H7 (cell line): ENCODE measurements at regions not wholly inside any gene's neighbourhood (a gene's known extent, or its start where the extent isn't known, plus 50 kb on each side); places are given as distances from the start of the nearest gene placed in this dataset.
A peak's percentile ranks its signal among the peaks of the same experiment; 100 is the strongest.

Source experiments
- DNase-seq: peaks from one replicate; pipeline ENCODE4 v3.0.0; 2012
- H3K27me3 ChIP-seq: 2 replicates; pipeline ENCODE4 v1.6.0; 2011; ENCODE audit warnings: mild to moderate bottlenecking, low read length; ENCODE audit not compliant: control insufficient read depth, insufficient read depth
- H3K36me3 ChIP-seq: replicated peaks from 2 replicates; pipeline ENCODE4 v1.5.1; 2011; ENCODE audit warnings: low read length; ENCODE audit not compliant: control insufficient read depth, insufficient read depth
- H3K4me3 ChIP-seq: 2 replicates; pipeline ENCODE4 v1.5.1; 2011; ENCODE audit warnings: low read depth, mild to moderate bottlenecking, control low read depth, low read length, moderate library complexity; ENCODE audit not compliant: insufficient read depth

DNA sequence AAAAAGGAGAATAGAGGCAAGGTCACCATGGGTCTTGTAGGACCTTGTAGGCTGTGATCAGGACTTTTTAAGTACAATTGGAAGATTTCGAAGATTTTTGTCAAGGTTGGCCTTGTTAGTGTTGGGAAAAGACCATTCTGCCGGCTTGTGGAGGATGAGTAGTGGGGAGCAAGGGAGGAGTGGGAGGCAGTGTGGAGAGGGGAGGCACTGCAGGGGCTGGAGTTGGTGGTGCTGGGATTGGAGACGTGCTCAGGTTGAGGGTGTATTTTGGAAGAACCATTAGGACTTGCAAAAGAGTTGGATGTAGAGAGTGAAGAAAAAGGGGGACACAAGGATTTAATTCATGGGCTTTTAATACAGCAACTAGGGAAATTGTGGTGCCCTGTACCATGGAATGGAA lies 397.1 kb downstream of the TSN start:
- no peak for DNase-seq
- Histone ChIP-seq H3K27me3 (no peaks in the 10 kb centered on the region), H3K36me3 (no peaks in the 10 kb centered on the region), H3K4me3 (no peak overlapping the region)

DNA sequence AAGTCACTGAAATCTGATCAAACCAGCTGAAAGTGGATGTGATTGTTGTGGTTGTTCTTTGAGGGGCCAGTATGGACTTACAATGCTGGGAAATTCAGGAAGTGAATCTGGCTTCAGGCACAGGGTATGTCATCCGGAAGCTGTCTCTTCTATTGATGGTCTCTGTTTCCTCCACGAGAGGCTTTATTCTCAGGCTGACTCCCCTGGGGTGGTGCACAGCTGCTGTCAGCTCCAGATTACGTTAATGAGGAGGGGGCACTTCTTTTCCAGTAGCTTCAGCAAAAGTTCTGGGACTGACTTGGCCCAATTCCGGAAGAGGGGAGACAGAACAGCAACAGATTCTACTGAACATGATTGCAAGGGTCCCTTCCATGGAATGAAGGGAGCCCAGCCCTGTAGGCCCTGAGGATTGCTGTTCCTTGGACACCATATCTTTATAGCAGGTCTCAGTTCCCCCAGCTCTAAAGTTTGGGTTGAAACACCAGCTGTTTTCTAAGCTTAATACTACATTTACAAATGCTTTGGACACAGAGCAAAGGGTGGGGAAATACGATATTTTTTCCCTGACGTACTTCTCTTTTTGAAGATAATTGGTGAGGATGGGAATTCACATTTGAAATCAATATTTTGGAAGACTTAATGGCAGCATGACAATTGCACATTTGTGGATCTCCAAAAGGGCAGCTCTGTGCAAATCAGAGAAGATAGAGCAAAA lies 400.9 kb downstream of the TSN start:
- Histone ChIP-seq H3K4me3 (no peak overlapping the region), H3K27me3 (no peaks in the 10 kb centered on the region), H3K36me3 (no peaks in the 10 kb centered on the region)
- DNase-seq = no peak

DNA sequence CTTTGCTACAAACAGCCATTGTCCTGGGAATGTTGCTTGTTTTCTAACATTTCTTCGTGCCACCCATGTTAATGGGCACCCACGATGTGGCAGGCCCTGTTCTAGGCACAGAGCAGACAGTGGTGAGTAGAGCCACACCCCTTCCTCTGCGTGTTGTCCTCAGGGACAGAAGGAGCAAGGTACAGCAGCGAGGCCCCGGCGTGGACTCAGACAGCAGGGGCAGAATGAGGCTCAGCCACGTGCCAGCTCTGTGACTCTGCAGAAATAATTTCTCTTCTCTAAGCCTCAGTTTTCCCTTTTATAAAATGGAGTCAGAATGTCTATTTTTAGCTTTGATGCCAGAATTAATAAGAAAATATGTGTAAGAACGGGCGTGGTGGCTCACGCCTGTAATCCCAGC lies 401.7 kb downstream of the TSN start:
- no peak overlapping the region for H3K4me3 ChIP-seq
- no peaks in the 10 kb centered on the region for H3K27me3 ChIP-seq
- DNase-seq = no peak

DNA sequence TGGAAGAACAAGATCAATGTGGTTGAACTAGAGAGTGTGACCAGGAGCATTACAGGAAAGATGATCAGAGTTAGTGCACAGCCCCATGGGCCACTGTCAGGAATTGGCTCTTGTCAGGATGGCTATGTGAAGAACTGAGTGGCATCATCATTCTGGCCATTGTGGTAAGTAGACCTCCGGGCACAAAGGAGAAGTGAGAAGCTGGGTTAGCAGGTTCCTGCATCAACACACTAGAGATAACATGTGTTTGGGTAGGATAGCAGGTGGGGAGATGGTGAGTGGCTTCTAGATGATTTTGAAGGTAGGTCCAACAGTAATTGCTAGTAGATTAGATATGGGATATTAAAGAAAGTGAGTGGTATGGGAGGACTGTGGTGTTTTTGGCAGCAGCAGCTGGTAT lies 408.2 kb downstream of the TSN start:
- no peaks in the 10 kb centered on the region for H3K27me3 ChIP-seq
- no peaks in the 10 kb centered on the region for H3K36me3 ChIP-seq
- DNase-seq = no peak
- H3K4me3 ChIP-seq = no peak overlapping the region

More for the DNA sequence above, 401.7 kb downstream of the TSN start:
- no peaks in the 10 kb centered on the region for H3K36me3 ChIP-seq

GRCh38 chr2:122164964-122165363 lies 409.5 kb downstream of the TSN start:
- no peaks in the 10 kb centered on the region for H3K36me3 ChIP-seq
- H3K4me3 ChIP-seq = no peak overlapping the region
- no peaks in the 10 kb centered on the region for H3K27me3 ChIP-seq
- DNase-seq = no peak

- H3K36me3 ChIP-seq = no peaks in the 10 kb centered on the region
- H3K4me3 ChIP-seq = no peak overlapping the region
- no peaks in the 10 kb centered on the region for H3K27me3 ChIP-seq
- DNase-seq = no peak
Measured at GRCh38 chr2:122166820-122167219, 411.4 kb downstream of the TSN start.

DNA sequence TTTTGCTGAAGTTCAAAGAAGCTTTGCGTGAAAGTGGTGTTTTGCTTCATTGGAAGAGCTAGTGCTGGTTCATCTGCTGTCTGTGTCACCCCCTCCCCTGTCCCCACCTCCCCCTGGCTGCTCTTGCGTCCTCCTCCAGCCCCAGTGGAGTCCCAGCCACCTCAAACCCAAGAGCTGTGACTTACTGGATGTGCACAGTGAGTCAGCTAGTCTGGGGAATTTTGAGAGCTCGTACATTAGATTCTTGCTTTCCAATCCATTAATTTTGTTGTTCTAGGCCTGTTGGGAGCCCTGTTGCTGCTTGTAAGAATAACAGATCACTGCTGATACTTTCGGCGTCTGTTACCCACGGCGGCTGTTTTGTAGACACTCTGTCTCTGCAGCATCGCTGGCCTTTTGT lies 412.1 kb downstream of the TSN start:
- no peak for DNase-seq
- H3K27me3 ChIP-seq = no peaks in the 10 kb centered on the region
- H3K4me3 ChIP-seq = no peak overlapping the region
- no peaks in the 10 kb centered on the region for H3K36me3 ChIP-seq

DNA sequence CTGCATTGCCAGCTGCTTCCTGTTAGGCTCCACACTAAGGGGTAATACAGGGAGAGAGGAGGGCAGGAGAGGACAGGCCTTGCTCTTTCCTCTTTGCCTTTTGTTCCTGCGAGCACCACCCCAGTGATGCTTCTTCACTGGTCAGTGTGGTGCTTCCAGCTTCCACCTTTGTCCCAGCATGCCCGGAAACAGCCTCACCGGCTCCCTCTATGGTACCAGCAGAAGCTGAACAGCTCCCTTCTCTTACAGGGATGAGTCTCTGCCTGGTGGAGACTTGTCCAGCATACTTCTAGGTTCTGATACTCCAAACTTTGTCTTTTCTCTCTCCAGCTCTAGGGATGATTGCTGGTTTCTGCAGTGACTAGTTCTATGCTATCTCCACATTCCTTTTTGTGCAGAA lies 413.3 kb downstream of the TSN start:
- DNase-seq = peak; percentile 55
- H3K4me3 ChIP-seq = no peak overlapping the region
- H3K36me3 ChIP-seq = no peaks in the 10 kb centered on the region
- no peaks in the 10 kb centered on the region for H3K27me3 ChIP-seq

- DNase-seq = no peak
- no peaks in the 10 kb centered on the region for H3K27me3 ChIP-seq
- H3K4me3 ChIP-seq = no peak overlapping the region
- H3K36me3 ChIP-seq = no peaks in the 10 kb centered on the region
Measured at GRCh38 chr2:122172812-122173211, 417.4 kb downstream of the TSN start.

DNA sequence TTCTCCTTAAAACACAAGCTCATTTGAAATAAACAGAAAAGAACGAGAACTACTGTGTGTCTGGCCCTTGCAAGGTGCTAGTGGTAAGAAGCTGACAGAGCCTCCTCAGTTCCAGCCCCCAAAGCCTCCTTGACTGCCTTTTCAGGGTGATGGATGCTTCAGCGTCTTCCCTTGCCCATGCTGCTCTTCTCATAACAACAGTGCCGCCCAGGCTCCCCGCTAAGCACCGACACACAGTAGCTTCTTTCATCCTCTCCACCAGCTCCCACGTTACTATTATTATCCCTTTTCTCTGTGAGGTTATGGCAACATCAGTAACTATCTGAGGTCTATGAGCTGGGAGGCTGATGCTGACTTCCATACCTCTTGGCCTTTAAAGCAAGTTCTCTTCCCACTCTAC lies 418.6 kb downstream of the TSN start:
- DNase-seq = no peak
- Histone ChIP-seq H3K36me3 (no peaks in the 10 kb centered on the region), H3K4me3 (no peak overlapping the region), H3K27me3 (no peaks in the 10 kb centered on the region)

GRCh38 chr2:122179492-122180165 lies 424.2 kb downstream of the TSN start:
- Histone ChIP-seq H3K4me3 (no peak overlapping the region), H3K27me3 (no peaks in the 10 kb centered on the region), H3K36me3 (no peaks in the 10 kb centered on the region)
- no peak for DNase-seq

DNA sequence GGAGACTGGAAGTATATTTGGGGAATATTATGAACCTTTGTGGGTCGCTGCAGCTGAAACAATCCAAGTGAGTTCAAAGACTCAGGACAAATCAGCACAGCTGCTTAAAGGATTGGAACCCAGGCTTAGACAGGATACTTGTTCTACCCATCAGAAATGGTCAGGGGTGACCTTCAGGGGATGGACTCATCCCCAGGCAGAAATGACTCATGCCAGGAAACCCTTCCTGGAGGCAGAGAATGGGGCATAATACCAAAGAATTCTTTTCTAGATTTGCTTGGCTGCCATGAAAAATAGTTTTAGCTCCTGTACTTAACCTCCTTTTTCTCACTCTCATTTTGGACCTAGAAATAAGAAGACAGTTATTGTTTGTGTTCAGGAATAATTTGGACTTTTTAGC lies 425.5 kb downstream of the TSN start:
- no peak for DNase-seq
- Histone ChIP-seq H3K4me3 (no peak overlapping the region), H3K36me3 (no peaks in the 10 kb centered on the region), H3K27me3 (no peaks in the 10 kb centered on the region)

DNA sequence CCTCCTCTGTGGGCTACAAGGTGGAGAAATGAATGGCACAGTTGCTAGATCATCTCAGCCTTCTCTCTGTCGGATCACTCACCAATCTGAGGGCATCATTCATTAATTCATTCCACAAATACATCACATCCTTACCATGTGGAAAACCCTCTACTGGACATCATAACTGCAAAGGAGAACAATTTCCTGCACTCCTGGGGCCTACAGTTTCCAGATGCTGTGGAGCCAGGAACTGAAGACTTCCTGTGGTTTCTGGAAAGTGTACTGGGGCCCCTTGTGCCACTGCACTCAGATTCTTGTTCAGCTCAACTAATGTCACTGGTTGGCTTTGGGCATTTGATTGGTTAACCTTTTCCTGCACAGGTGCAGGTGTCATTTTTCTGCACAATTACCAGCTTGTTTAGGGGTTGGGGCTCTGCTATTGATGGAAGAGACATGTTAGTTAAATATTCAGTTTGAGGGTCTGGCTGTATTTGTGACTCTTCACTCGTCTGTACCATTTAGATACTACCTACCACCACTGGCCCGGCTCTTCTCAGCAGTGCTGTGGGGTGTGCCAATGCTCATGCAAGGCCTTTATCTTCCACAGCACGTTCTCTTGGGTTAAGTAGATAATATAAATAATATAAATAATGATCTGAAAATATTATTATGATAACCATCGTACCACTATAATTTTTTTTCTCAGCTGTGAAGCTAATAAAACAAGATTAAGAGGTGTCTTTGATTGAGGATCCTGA lies 427.3 kb downstream of the TSN start:
- DNase-seq = no peak
- H3K4me3 ChIP-seq = no peak overlapping the region
- no peaks in the 10 kb centered on the region for H3K36me3 ChIP-seq
- H3K27me3 ChIP-seq = no peaks in the 10 kb centered on the region

DNA sequence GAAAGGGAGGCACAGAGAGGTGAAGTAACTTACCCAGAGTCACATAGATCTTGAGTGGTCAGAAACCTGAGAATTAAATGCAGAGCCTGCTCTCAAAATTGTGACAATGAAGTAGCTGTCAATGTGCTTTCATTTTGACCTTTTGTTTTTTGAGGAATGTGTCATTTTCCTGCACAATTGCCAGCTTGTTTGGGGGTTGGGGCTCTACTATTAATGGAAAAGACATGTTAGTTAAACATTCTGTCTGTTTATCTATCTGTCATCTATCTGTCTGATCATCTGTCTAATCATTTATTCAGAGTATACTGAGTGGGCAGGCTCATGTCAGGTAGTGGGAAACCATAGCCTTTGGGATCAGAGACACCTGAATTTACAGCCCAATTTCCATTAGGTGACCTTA lies 428.4 kb downstream of the TSN start:
- H3K36me3 ChIP-seq = no peaks in the 10 kb centered on the region
- DNase-seq = no peak
- no peaks in the 10 kb centered on the region for H3K27me3 ChIP-seq
- H3K4me3 ChIP-seq = no peak overlapping the region

GRCh38 chr2:122186761-122187222 lies 431.3 kb downstream of the TSN start:
- no peak for DNase-seq
- no peaks in the 10 kb centered on the region for H3K27me3 ChIP-seq
- no peaks in the 10 kb centered on the region for H3K36me3 ChIP-seq

More at GRCh38 chr2:122186761-122187222, 431.3 kb downstream of the TSN start:
- H3K4me3 ChIP-seq = no peak overlapping the region
